GM12892 (cell line): ENCODE measurements at regions not wholly inside any gene's neighbourhood (a gene's known extent, or its start where the extent isn't known, plus 50 kb on each side); places are given as distances from the start of the nearest gene placed in this dataset.

ENCODE experiments used
- POLR2A ChIP-seq: IDR thresholded peaks from 2 replicates; pipeline ENCODE4 v1.6.1; 2011; ENCODE audit warnings: low read depth, low read length, control low read depth
- POLR2AphosphoS5 ChIP-seq: IDR thresholded peaks from 2 replicates; pipeline ENCODE4 v1.6.1; 2011; ENCODE audit warnings: low read depth, low read length, control low read depth

- TF ChIP-seq POLR2A (no peak), POLR2AphosphoS5 (no peak)
Measured at GRCh38 chr2:223107825-223108224, 55.8 kb downstream of the KCNE4 start.
